SK-N-SH treated with all-trans-retinoic acid at 6 μM for 48 hours (cell line): ENCODE measurements at regions not wholly inside any gene's neighbourhood (a gene's known extent, or its start where the extent isn't known, plus 50 kb on each side); places are given as distances from the start of the nearest gene placed in this dataset.

Source experiments
- BACH2 ChIP-seq: fragments of 250-450 bp; sonication (Bioruptor Pico); IDR thresholded peaks from 2 replicates; pipeline ENCODE4 v1.9.0; 2021; ENCODE audit warnings: mild to moderate bottlenecking, borderline replicate concordance
- ISL1 ChIP-seq: fragments of 250-450 bp; sonication (Bioruptor Pico); IDR thresholded peaks from 2 replicates; pipeline ENCODE4 v2.1.2; 2022; ENCODE audit warnings: mild to moderate bottlenecking, moderate library complexity
- ZFP30 ChIP-seq: fragments of 450-650 bp; formaldehyde crosslinking; IDR thresholded peaks from 2 replicates; pipeline ENCODE4 v1.5.0; 2022; ENCODE audit warnings: mild to moderate bottlenecking, moderate library complexity
- ZNF8 ChIP-seq: fragments of 450-650 bp; formaldehyde crosslinking; IDR thresholded peaks from 2 replicates; pipeline ENCODE4 v1.5.0; 2020; ENCODE audit warnings: mild to moderate bottlenecking, moderate library complexity
- TF ChIP-seq, protein P1 (sequence below): fragments of 250-450 bp; sonication (Bioruptor Pico); IDR thresholded peaks from 2 replicates; pipeline ENCODE4 v1.5.1; 2020; ENCODE audit warnings: low read depth, mild to moderate bottlenecking, moderate library complexity

DNA sequence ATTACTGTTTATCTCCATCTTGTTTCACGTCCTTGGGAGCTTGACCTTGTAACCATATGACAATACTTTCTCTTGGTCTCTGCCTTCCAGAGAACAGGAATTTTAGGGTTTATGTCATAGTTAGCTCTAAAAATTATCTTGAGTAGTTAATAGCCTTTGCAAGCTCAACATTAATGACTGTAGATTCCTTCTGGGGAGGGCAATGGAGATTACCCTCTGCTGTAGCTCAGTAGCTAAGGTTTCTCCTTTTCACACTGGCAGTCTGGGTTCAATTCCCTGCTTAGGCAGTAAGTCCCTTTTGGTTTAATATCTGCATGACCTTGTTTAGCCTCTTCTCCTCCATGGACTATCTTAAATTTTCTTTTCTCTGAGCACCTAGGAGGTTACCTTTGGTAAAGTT, 181.7 kb upstream of the GPR101 start:
- TF ChIP-seq ZNF8 (CRISPR knock-in tag) (no peak), BACH2 (CRISPR knock-in tag) (no peak), ZFP30 (CRISPR knock-in tag) (no peak), ISL1 (no peak)
- TF ChIP-seq, protein P1, sequence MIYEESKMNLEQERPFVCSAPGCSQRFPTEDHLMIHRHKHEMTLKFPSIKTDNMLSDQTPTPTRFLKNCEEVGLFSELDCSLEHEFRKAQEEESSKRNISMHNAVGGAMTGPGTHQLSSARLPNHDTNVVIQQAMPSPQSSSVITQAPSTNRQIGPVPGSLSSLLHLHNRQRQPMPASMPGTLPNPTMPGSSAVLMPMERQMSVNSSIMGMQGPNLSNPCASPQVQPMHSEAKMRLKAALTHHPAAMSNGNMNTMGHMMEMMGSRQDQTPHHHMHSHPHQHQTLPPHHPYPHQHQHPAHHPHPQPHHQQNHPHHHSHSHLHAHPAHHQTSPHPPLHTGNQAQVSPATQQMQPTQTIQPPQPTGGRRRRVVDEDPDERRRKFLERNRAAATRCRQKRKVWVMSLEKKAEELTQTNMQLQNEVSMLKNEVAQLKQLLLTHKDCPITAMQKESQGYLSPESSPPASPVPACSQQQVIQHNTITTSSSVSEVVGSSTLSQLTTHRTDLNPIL, result no peak
